ENCODE measurements at regions not wholly inside any gene's neighbourhood (a gene's known extent, or its start where the extent isn't known, plus 50 kb on each side); places are given as distances from the start of the nearest gene placed in this dataset.

GRCh38 chr4:180434131-180434895, 1808.9 kb upstream of the TENM3 start:
- H3K27ac ChIP-seq (ENCODE audit: low read depth, low read length), result no peak overlapping the region
- WGBS, 3 donors, result 14 to 23% (median 14%) methylated on average over 3 of the region's 3 CpGs

DNA sequence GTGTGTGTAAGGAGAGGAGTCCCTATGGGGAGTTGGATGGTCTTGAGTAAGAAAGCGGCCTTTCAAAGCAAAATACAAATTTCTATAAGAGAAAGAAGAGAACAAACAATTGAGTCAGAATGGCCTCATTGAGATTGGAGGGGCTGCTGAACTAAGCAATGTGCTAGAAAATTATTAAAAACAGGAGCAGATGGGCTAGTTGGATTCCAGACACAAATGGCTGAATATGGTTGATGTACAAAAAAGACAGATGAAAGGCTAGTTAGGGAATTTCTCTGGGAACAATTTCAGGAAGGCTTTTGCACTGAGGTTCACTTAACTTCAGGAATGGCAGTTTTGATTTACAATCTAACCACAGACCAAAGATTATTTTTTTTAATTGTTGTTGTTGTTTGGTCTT, 1806.8 kb upstream of the TENM3 start:
- H3K27ac ChIP-seq (ENCODE audit: low read depth, low read length), result no peak overlapping the region
- 83 to 97% (median 86%) methylated on average over 1 of the region's 1 CpG for WGBS, 3 donors

DNA sequence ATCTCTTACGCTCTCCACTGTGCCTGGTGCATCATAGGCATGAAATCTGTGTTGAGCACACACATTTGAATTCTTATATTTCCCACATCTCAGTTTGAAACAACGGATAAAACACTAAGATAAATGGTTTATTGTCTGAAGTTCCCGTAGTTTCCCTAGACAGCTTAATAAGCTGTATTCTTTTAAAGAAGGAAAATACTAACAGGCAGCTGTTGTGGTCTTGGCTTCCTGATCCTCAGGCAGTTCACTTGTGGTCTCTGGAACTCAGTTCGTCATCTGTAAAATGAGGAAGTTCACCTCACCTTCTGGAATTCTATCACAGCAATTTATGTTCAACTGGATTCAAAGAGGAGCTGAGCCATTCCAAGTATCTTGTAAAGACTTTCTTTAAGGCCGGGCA, 1805.6 kb upstream of the TENM3 start:
- WGBS, 3 donors, result 45 to 76% (median 46%) methylated on average over 5 of the region's 5 CpGs
- H3K27ac ChIP-seq (ENCODE audit: low read depth, low read length), result no peak overlapping the region

- H3K27ac ChIP-seq (ENCODE audit: low read depth, low read length), result no peak overlapping the region
- 61 to 72% (median 63%) methylated on average over 1 of the region's 1 CpG for WGBS, 3 donors
Observed at GRCh38 chr4:180448306-180448705, 1794.9 kb upstream of the TENM3 start.

DNA sequence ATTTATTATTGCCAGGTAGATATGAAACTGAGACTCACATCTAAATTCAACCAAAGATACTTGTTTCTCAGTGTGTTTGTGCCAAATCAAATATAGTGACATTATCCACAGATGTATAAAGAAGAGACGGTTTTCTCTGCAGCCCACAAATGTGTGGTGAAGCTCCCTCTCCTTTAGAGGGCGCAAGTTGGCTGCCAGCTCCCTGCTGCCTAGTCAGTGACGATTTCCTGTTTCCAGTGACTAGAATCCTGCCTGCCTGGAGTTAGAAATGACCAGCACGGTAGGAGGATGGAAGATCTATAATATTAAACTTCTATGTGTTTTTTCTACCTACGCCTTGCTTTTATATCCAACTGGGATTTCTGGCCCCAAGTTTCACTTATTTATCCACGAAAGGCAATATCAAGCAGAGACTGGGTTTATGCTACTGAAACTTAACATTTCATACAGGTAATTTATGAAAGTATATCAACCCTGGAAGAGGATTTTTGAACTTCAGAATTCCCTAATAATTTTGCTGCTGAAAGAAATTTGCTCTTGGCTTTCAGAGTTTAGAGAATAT, 1793.7 kb upstream of the TENM3 start:
- 41 to 47% (median 43%) methylated on average over 6 of the region's 6 CpGs for WGBS, 3 donors
- H3K27ac ChIP-seq (ENCODE audit: low read depth, low read length), result no peak overlapping the region

GRCh38 chr4:180455226-180455625, 1788.0 kb upstream of the TENM3 start:
- no peak overlapping the region for H3K27ac ChIP-seq (ENCODE audit: low read depth, low read length)
- 38 to 67% (median 64%) methylated on average over 3 of the region's 3 CpGs for WGBS, 3 donors

DNA sequence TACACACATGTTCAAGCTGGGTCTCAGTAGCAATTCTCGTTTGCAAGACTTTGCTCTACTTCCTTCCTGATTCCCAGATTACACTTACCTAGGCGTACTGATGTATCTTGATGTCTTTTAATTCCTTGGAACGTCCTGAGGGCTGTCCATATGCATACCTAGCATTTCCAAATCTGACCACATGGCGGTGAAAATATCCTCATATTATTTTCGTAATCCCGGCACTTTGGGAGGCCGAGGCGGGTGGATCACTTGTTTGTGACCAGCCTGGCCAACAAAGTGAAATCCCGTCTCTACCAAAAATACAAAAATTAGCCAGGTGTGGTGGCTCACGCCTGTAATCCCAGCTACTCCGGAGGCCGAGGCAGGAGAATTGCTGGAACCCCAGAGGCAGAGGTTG, 1786.3 kb upstream of the TENM3 start:
- 88 to 91% (median 90%) methylated on average over 12 of the region's 12 CpGs for WGBS, 3 donors
- no peak overlapping the region for H3K27ac ChIP-seq (ENCODE audit: low read depth, low read length)

- WGBS, 3 donors, result 92 to 95% (median 93%) methylated on average over 6 of the region's 6 CpGs
Observed at GRCh38 chr4:180462116-180462515, 1781.1 kb upstream of the TENM3 start.

DNA sequence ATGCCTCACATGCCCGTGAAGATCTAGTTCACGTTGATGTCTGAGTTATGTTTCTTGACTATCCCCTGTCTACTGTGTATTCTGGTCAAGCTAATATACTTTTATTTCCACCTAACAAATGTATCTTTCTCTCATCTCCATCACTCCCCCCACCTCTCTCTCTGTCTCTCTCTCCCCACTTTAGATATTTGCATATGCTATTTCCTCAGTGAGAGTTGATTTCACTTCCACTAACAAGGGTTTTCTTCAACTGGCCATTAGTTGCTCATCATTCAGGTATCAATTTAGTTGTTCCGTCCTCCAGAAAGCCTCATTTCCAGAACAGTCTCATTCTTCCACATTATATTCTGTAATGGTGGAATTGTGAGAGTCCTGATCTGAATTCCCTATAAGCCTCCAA, 1777.8 kb upstream of the TENM3 start:
- H3K27ac ChIP-seq (ENCODE audit: low read depth, low read length), result no peak overlapping the region
- WGBS, 3 donors, result 83 to 98% (median 90%) methylated on average over 3 of the region's 3 CpGs

More at GRCh38 chr4:180462116-180462515, 1781.1 kb upstream of the TENM3 start:
- no peak overlapping the region for H3K27ac ChIP-seq (ENCODE audit: low read depth, low read length)

DNA sequence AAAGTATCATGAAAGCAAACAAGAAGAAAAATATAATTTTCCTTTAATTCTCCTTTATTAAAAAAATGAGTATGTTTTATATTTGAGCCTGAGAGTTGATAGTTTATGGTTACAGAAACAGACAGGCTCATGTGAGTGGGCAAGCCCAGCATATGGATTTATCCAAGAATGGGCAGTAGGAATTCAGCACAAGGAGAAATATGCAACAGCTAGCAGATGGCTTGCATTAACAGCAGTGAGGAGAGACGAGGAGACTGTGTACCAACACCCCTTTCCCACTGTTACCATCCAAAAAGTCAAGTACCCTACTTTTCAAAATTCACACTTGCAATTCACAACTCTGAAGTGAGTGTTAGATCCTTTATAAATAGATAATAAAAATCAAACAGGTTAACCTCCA, 1760.2 kb upstream of the TENM3 start:
- H3K27ac ChIP-seq (ENCODE audit: low read depth, low read length), result no peak overlapping the region
- WGBS, 3 donors, result 23 to 38% (median 33%) methylated on average over 1 of the region's 1 CpG

DNA sequence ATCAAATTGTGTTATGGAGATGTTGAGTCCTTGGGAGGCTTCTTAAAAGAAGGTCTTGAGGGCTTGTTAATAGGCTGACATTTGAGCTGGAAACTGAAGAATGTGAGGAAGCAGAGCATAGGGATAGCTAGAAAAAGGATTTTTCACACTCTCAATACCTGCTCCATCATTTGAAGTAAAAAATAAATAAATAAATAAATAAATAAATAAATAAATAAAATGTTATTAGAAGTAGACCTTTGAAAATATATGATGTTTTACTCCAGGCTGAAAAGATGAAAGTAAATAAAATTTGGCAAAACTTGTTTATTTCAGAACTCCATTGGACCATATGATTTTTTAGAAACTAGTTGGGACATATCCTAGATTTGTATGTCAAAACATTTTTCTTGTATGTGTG, 1757.8 kb upstream of the TENM3 start:
- H3K27ac ChIP-seq (ENCODE audit: low read depth, low read length), result no peak overlapping the region

DNA sequence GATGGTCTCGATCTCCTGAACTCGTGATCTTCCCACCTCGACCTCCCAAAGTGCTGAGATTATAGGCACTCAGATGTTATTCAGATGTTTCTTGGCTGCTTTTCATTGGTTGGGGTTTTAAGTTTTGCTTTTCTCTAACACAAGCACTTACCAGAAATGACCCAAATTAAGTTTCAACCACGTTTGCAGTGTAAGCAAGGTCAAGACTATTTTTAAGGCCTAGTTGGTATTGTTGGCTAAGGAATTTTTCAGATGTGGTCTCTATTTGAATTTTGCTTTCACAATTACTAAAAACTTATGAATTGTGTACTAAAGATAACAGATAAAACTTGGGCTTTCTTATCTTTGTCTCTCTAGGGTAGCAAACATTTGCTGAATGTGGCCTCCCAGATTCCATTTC, 1756.9 kb upstream of the TENM3 start:
- 77 to 85% (median 82%) methylated on average over 4 of the region's 4 CpGs for WGBS, 3 donors
- no peak overlapping the region for H3K27ac ChIP-seq (ENCODE audit: low read depth, low read length)

- no peak overlapping the region for H3K27ac ChIP-seq (ENCODE audit: low read depth, low read length)
Observed at GRCh38 chr4:180489787-180490186, 1753.4 kb upstream of the TENM3 start.

GRCh38 chr4:180491210-180491609, 1752.0 kb upstream of the TENM3 start:
- no peak overlapping the region for H3K27ac ChIP-seq (ENCODE audit: low read depth, low read length)
- 49 to 84% (median 79%) methylated on average over 2 of the region's 2 CpGs for WGBS, 3 donors

DNA sequence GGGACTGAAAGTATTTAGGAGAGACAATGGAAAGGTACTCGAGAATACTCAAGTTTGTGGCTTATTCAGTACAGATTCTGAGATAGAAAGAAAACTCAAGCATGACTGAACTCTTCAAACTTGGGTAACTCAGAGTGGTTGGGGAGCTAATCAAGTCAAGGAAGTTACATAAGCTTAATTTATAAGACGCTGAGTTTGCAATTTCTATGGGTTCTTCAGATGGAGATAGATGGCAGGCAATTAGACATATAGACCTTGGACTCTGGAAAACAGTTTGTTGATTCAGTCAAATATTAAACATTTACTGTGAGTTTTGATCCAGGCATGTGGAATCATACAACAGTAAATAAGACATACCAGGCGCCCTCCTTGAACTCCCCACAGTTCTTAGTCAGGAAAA, 1749.9 kb upstream of the TENM3 start:
- 69 to 82% (median 72%) methylated on average over 3 of the region's 3 CpGs for WGBS, 3 donors
- no peak overlapping the region for H3K27ac ChIP-seq (ENCODE audit: low read depth, low read length)

DNA sequence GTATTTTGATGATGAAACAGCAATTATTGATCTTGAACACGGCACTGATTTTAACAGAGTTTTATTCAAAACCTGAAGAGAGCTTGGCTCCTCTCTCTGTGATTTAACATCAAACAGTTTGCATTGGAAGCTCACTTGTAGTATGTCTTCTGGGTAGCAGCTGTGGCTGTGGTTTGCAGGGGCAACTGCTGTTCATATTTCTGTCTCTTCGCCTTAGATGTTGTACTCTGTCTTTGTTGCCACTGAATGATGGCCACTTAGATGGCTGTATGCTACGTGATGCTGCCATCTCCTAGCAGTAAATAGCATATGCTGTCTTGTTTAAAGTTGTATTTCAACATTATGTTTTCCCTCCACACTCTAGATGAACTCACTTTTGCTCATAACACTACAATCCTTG, 1743.0 kb upstream of the TENM3 start:
- WGBS, 3 donors, result 71 to 83% (median 75%) methylated on average over 3 of the region's 3 CpGs
- no peak overlapping the region for H3K27ac ChIP-seq (ENCODE audit: low read depth, low read length)

GRCh38 chr4:180512801-180513475, 1730.3 kb upstream of the TENM3 start:
- no peak overlapping the region for H3K27ac ChIP-seq (ENCODE audit: low read depth, low read length)
- 57 to 63% (median 59%) methylated on average over 3 of the region's 3 CpGs for WGBS, 3 donors

DNA sequence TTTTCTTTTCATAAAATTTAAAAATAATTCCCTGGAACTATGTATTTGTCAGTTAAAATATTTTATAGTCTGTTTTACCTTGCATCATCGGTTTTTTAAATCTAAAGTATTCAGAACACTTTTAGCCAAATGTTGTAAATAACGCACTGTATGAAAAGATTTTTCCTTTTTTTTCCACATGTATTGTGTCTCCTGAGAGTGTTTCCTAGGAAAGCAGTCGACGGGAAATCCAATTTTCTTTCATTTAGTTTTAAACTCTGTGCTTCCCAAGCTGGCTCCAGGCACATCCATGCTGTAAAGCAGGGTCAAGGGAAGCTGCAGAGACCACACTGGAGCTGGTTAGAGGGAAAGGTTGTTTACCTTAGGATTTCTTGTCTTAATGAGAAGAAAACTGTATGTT, 1724.3 kb upstream of the TENM3 start:
- 35 to 71% (median 52%) methylated on average over 4 of the region's 4 CpGs for WGBS, 3 donors
- H3K27ac ChIP-seq (ENCODE audit: low read depth, low read length), result no peak overlapping the region

- 42 to 81% (median 77%) methylated on average over 5 of the region's 5 CpGs for WGBS, 3 donors
- H3K27ac ChIP-seq (ENCODE audit: low read depth, low read length), result no peak overlapping the region
Observed at GRCh38 chr4:180521181-180521580, 1722.0 kb upstream of the TENM3 start.

DNA sequence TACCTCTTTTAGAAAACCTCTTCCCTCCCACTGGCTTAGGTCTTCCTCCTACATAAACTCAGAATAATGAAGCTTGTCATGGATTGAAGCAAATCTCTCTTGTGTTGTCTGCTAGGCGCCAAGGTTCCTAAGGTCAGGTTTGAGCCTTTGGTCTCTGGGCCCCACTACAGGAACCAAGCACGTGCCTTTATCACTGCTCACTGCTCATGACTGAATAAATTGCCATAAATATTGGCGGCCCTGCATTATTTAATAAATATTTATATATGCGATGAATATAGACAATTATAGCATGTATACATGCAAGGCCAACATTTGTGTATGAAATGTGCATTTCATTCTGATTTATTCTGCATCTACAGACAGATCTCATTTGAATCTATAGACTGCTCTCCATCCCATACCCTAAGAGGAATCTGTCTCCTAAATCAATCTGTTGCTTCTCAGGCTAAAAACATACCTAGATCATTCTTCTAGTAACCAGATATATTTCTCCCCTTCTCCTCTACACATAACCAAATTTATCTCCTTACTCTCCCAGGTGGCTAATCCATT, 1717.6 kb upstream of the TENM3 start:
- no peak overlapping the region for H3K27ac ChIP-seq (ENCODE audit: low read depth, low read length)
- 84 to 87% (median 85%) methylated on average over 4 of the region's 4 CpGs for WGBS, 3 donors
